ENCODE measurements at regions not wholly inside any gene's neighbourhood (a gene's known extent, or its start where the extent isn't known, plus 50 kb on each side); places are given as distances from the start of the nearest gene placed in this dataset.

- TF ChIP-seq RCOR1 (IDR thresholded peaks at IDR 0.05; ENCODE audit: low read length) = no peak
- TF ChIP-seq TCF12 (IDR thresholded peaks at IDR 0.05) = no peak
- TF ChIP-seq, protein P1, sequence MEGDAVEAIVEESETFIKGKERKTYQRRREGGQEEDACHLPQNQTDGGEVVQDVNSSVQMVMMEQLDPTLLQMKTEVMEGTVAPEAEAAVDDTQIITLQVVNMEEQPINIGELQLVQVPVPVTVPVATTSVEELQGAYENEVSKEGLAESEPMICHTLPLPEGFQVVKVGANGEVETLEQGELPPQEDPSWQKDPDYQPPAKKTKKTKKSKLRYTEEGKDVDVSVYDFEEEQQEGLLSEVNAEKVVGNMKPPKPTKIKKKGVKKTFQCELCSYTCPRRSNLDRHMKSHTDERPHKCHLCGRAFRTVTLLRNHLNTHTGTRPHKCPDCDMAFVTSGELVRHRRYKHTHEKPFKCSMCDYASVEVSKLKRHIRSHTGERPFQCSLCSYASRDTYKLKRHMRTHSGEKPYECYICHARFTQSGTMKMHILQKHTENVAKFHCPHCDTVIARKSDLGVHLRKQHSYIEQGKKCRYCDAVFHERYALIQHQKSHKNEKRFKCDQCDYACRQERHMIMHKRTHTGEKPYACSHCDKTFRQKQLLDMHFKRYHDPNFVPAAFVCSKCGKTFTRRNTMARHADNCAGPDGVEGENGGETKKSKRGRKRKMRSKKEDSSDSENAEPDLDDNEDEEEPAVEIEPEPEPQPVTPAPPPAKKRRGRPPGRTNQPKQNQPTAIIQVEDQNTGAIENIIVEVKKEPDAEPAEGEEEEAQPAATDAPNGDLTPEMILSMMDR (IDR thresholded peaks at IDR 0.05) = no peak
- TF ChIP-seq SMC3 (IDR thresholded peaks at IDR 0.05; ENCODE audit: low read depth, low read length) = no peak
- no peak for TF ChIP-seq EP300 (IDR thresholded peaks at IDR 0.05; ENCODE audit: borderline replicate concordance in 1 of 2, low read depth in 1 of 2, low read length in 1 of 2)
- no peak for TF ChIP-seq MXI1 (IDR thresholded peaks at IDR 0.05; ENCODE audit: low read depth, low read length)
- no peak for TF ChIP-seq EZH2phosphoT487 (IDR thresholded peaks at IDR 0.05; ENCODE audit: borderline replicate concordance, low read depth)
- TF ChIP-seq POLR2AphosphoS5 (IDR thresholded peaks at IDR 0.05; ENCODE audit: low read depth, low read length) = no peak
- TF ChIP-seq, protein P2, sequence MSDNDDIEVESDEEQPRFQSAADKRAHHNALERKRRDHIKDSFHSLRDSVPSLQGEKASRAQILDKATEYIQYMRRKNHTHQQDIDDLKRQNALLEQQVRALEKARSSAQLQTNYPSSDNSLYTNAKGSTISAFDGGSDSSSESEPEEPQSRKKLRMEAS (IDR thresholded peaks at IDR 0.05; ENCODE audit: low read depth) = no peak
- no peak for TF ChIP-seq GABPA (IDR thresholded peaks at IDR 0.05; ENCODE audit: low read depth)
- TF ChIP-seq FOSL2 (IDR thresholded peaks at IDR 0.05; ENCODE audit: borderline replicate concordance, low read depth) = no peak
- TF ChIP-seq TEAD4 (IDR thresholded peaks at IDR 0.05; ENCODE audit: borderline replicate concordance, insufficient read depth) = no peak
Observed at GRCh38 chr4:12875640-12876243, 608.4 kb downstream of the RAB28 start.
